Spleen (tissue), 11 donors: ENCODE measurements at regions not wholly inside any gene's neighbourhood (a gene's known extent, or its start where the extent isn't known, plus 50 kb on each side); places are given as distances from the start of the nearest gene placed in this dataset.

ENCODE experiments used
- DNase-seq: peaks from one replicate; pipeline ENCODE4 v3.0.0-alpha.2; 2020
- H3K27ac ChIP-seq, 8 donors: fragments of 200-600 bp; sonication (generic) in 7 of 8; 1 replicate in 4 of 8; 2 replicates in 4 of 8; pipeline versions ENCODE4 v1.5.0 to v1.8.0; 2016 to 2021; ENCODE audit warnings: inconsistent platforms in 4 of 8, mild to moderate bottlenecking in 4 of 8, moderate library complexity in 1 of 8
- H3K27me3 ChIP-seq, 7 donors: fragments of 200-600 bp; sonication (generic) in 6 of 7; replicated peaks in 1 of 7; 1 replicate in 4 of 7; 2 replicates in 3 of 7; pipeline versions ENCODE4 v1.5.0 to v1.8.0; 2016 to 2021; ENCODE audit warnings: inconsistent platforms in 3 of 7, mild to moderate bottlenecking in 1 of 7
- H3K36me3 ChIP-seq, 6 donors: fragments of 200-600 bp; sonication (generic) in 5 of 6; 1 replicate in 4 of 6; 2 replicates in 2 of 6; pipeline versions ENCODE4 v1.5.0 to v1.8.0; 2016 to 2021; ENCODE audit warnings: inconsistent platforms in 2 of 6
- H3K4me1 ChIP-seq, 6 donors: fragments of 200-600 bp; sonication (generic) in 5 of 6; 1 replicate in 3 of 6; 2 replicates in 3 of 6; pipeline versions ENCODE4 v1.5.0 to v1.8.0; 2016 to 2021; ENCODE audit warnings: inconsistent platforms in 3 of 6
- H3K4me3 ChIP-seq, 8 donors: fragments of 200-600 bp; sonication (generic) in 7 of 8; 1 replicate in 4 of 8; 2 replicates in 4 of 8; pipeline versions ENCODE4 v1.5.0 to v1.8.0; 2016 to 2021; ENCODE audit warnings: inconsistent platforms in 4 of 8, mild to moderate bottlenecking in 4 of 8, moderate library complexity in 2 of 8
- H3K9me3 ChIP-seq, 8 donors: fragments of 200-600 bp; sonication (generic) in 7 of 8; 1 replicate in 4 of 8; 2 replicates in 4 of 8; pipeline versions ENCODE4 v1.5.0 to v1.8.0; 2016 to 2021; ENCODE audit warnings: inconsistent platforms in 4 of 8
- CTCF ChIP-seq, 11 experiments: fragments of 200-600 bp in 7 of 11; fragments of 450-650 bp in 4 of 11; sonication (generic) in 4 of 11; IDR thresholded peaks in 8 of 11; conservative IDR thresholded peaks in 3 of 11; 1 replicate in 7 of 11; 2 replicates in 4 of 11; pipeline versions ENCODE4 v1.4.0 to v1.8.0; 2016 to 2021; ENCODE audit warnings: antibody characterized with exemption in 11 of 11, inconsistent platforms in 4 of 11, mild to moderate bottlenecking in 1 of 11
- POLR2A ChIP-seq, 3 donors: fragments of 450-650 bp; IDR thresholded peaks; one replicate each; pipeline ENCODE4 v1.5.1; 2017; ENCODE audit warnings: antibody characterized with exemption in 3 of 3, mild to moderate bottlenecking in 1 of 3
- POLR2AphosphoS5 ChIP-seq, 3 donors: sonication (generic); formaldehyde crosslinking; IDR thresholded peaks; one replicate each; pipeline ENCODE4 v1.5.1; 2017; ENCODE audit warnings: antibody characterized with exemption in 3 of 3
- WGBS, 5 donors: extraction: QIAGEN DNeasy Blood & Tissue Kit in 3 of 5; methylation state at CpG; one replicate each; pipeline versions ENCODE4 v1.1.5 to v1.1.7; 2013 to 2018; 5-methylcytosine and 5-hydroxymethylcytosine counted together
- intact Hi-C: fragments of 100-400 bp; cut with DNase I; formaldehyde crosslinking; loops from one replicate; pipeline ENCODE4 v1.15.0; 2023; ENCODE audit warnings: low total_unique reads
- donor health status: healthy with polysubstance abuse.
- donor health status: DM: no; HTN: no; CAD: no; lungs with moderate emphysema.
- donor health status: DM: no; HTN: no; CAD: no.
- donor health status: Bipolar disorder and iron deficiency.
- donor health status: healthy.
- donor health status: DM: no; HTN: no; CAD: no.
- donor health status: DM: yes; HTN: yes; CAD: no.

DNA sequence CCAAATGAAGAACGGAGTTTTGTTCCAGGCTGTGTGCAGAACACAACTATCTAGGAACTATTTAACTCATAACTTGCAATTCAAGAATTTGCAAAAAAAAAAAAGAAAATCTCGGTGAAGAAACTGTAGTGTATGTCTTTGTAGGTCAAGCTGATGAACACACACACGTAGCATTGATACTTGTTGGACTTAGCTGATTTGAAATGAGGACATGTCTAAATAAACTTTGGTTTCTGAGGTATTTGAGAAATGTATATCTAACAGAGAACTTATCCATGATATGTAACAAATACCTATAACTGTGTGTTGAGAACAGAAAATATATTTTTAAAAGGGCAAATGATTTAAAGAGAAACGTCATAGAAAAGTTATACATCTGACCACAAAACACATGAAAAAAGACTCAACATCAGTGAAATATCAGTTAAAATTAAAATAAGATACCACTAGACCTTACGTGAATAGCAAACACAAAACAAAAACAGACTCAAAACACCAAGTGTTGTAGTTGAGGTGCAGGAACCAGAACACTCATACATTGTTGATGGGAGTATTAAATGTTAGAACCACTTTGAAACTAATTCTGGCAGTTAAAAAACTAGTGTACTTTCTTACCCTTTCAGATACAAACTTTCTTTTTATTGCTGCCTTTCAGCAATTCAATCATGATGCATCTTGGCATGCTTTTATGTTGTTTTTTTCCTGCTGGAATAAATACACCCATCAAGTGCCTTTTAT, 1535.8 kb upstream of the PCDH10 start:
- H3K27me3 ChIP-seq, result no peaks in the 10 kb centered on the region
- no peak for TF ChIP-seq POLR2A (IDR thresholded peaks at IDR 0.05)
- no peak for TF ChIP-seq CTCF (IDR thresholded peaks at IDR 0.05 in 8 of 11, conservative IDR thresholded peaks at IDR 0.05 in 3 of 11)
- no peak for TF ChIP-seq POLR2AphosphoS5 (IDR thresholded peaks at IDR 0.05)
- H3K36me3 ChIP-seq, result no peaks in the 10 kb centered on the region
- WGBS, 5 donors, result 70 to 82% (median 74%) methylated on average over 5 of the region's 5 CpGs
- no peak for DNase-seq
- H3K4me3 ChIP-seq, result no peak overlapping the region
- no peaks in the 10 kb centered on the region for H3K9me3 ChIP-seq
- no peaks in the 10 kb centered on the region for H3K4me1 ChIP-seq
- H3K27ac ChIP-seq, result no peak overlapping the region
- intact Hi-C loops, result no loop called here

- 27 to 82% (median 61%) methylated on average over 1 of the region's 1 CpG for WGBS, 5 donors
- H3K9me3 ChIP-seq, result no peaks in the 10 kb centered on the region
- no peak overlapping the region for H3K4me3 ChIP-seq
- H3K36me3 ChIP-seq, result no peaks in the 10 kb centered on the region
- H3K4me1 ChIP-seq, result no peaks in the 10 kb centered on the region
- DNase-seq, result no peak
- TF ChIP-seq POLR2AphosphoS5 (IDR thresholded peaks at IDR 0.05) (no peak), CTCF (IDR thresholded peaks at IDR 0.05 in 8 of 11, conservative IDR thresholded peaks at IDR 0.05 in 3 of 11) (no peak), POLR2A (IDR thresholded peaks at IDR 0.05) (no peak)
- no peak overlapping the region for H3K27ac ChIP-seq
- intact Hi-C loops, result no loop called here
- H3K27me3 ChIP-seq, result no peaks in the 10 kb centered on the region
Observed at GRCh38 chr4:131613824-131614216, 1535.3 kb upstream of the PCDH10 start.

DNA sequence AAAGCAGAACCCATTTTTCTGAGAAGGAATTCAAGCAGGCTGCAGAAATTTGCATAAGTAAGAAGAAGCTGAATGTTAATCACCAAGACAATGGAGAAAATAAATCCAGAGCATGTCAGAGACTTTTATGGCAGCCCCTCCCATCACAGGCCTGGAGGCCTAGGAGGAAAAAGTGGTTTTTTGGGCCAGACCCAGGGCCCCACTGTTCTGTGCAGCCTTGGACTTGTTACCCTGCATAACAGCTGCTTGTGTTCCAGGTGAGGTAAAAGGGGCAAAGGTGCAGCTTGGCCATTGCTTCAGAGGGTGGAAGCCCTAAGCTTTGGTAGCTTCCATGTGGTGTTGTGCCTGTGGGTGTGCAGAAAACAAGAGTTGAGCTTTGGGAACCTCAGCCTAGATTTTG, 1516.2 kb upstream of the PCDH10 start:
- H3K27me3 ChIP-seq, result no peaks in the 10 kb centered on the region

DNA sequence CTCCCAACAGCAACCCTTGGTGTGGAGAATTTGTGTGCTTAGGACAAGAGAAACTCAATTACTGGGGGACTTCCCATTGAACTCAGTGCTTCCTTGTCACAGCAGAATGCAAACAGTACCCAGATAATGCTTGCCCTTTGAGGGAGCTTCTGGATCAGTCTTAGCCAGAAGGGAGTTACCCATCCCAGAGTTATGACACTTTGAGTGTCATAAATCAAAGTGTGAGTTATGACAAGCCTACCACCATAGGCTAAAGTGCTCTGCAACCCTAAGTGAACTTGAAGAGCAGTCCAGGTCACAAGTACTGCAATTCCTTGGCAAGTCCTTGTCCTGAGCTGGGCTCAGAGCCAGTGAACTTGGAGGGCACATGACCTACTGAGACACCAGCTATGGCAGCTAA, 1513.9 kb upstream of the PCDH10 start:
- Histone ChIP-seq H3K36me3 (no peaks in the 10 kb centered on the region), H3K27me3 (no peaks in the 10 kb centered on the region), H3K27ac (no peak overlapping the region), H3K9me3 (peaks cover 0 to 55% (median 29%) of the 10 kb centered on the region in 8 donors), H3K4me1 (no peaks in the 10 kb centered on the region), H3K4me3 (no peak overlapping the region)
- intact Hi-C loops, result no loop called here
- no peak for DNase-seq
- TF ChIP-seq CTCF (IDR thresholded peaks at IDR 0.05 in 8 of 11, conservative IDR thresholded peaks at IDR 0.05 in 3 of 11), result no peak
- no peak for TF ChIP-seq POLR2AphosphoS5 (IDR thresholded peaks at IDR 0.05)
- no peak for TF ChIP-seq POLR2A (IDR thresholded peaks at IDR 0.05)

More for the DNA sequence above, 1516.2 kb upstream of the PCDH10 start:
- Histone ChIP-seq H3K36me3 (no peaks in the 10 kb centered on the region), H3K4me3 (no peak overlapping the region), H3K4me1 (no peaks in the 10 kb centered on the region), H3K27ac (no peak overlapping the region), H3K9me3 (peaks cover 0 to 55% (median 26%) of the 10 kb centered on the region in 8 donors)
- DNase-seq, result no peak
- intact Hi-C loops, result no loop called here
- TF ChIP-seq CTCF (IDR thresholded peaks at IDR 0.05 in 8 of 11, conservative IDR thresholded peaks at IDR 0.05 in 3 of 11) (no peak), POLR2AphosphoS5 (IDR thresholded peaks at IDR 0.05) (no peak), POLR2A (IDR thresholded peaks at IDR 0.05) (no peak)
